NCI-H2227 (cell line): ENCODE measurements at regions not wholly inside any gene's neighbourhood (a gene's known extent, or its start where the extent isn't known, plus 50 kb on each side); places are given as distances from the start of the nearest gene placed in this dataset.

Source experiments
- DNase-seq: peaks from one replicate; lab custom pipeline; 2025; ENCODE audit not compliant: unreplicated experiment; lab: John Stamatoyannopoulos, UW

GRCh38 chr1:34650090-34650489, 104.8 kb upstream of the GJB5 start:
- no peak for DNase-seq

- DNase-seq = no peak
Observed at GRCh38 chr1:34650800-34651199, 104.0 kb upstream of the GJB5 start.

- no peak for DNase-seq
Observed at GRCh38 chr1:34653110-34653509, 101.7 kb upstream of the GJB5 start.

- DNase-seq = no peak
Observed at GRCh38 chr1:34655206-34655874, 99.5 kb upstream of the GJB5 start.

GRCh38 chr1:34655875-34656240, 99.0 kb upstream of the GJB5 start:
- no peak for DNase-seq

- no peak for DNase-seq
Observed at GRCh38 chr1:34656299-34656698, 98.5 kb upstream of the GJB5 start.

GRCh38 chr1:34656731-34657130, 98.1 kb upstream of the GJB5 start:
- DNase-seq = peak; percentile 7

- DNase-seq = no peak
Observed at GRCh38 chr1:34657266-34657665, 97.6 kb upstream of the GJB5 start.

GRCh38 chr1:34657849-34658248, 97.0 kb upstream of the GJB5 start:
- DNase-seq = no peak

- no peak for DNase-seq
Observed at GRCh38 chr1:34663031-34663430, 91.8 kb upstream of the GJB5 start.

- DNase-seq = no peak
Observed at GRCh38 chr1:34668063-34668462, 86.8 kb upstream of the GJB5 start.

GRCh38 chr1:34670982-34671381, 83.9 kb upstream of the GJB5 start:
- no peak for DNase-seq

GRCh38 chr1:34671887-34672286, 83.0 kb upstream of the GJB5 start:
- DNase-seq = no peak

- DNase-seq = peak; percentile 78
Observed at GRCh38 chr1:34681480-34682451, 73.1 kb upstream of the GJB5 start.

GRCh38 chr1:34682452-34683223, 72.2 kb upstream of the GJB5 start:
- DNase-seq = no peak

- no peak for DNase-seq
Observed at GRCh38 chr1:34683616-34684015, 71.2 kb upstream of the GJB5 start.

- no peak for DNase-seq
Observed at GRCh38 chr1:34684266-34684665, 70.6 kb upstream of the GJB5 start.

GRCh38 chr1:34685225-34685624, 69.6 kb upstream of the GJB5 start:
- DNase-seq = no peak

- no peak for DNase-seq
Observed at GRCh38 chr1:34686531-34686930, 68.3 kb upstream of the GJB5 start.

- peak; percentile 25 for DNase-seq
Observed at GRCh38 chr1:34688006-34688741, 66.7 kb upstream of the GJB5 start.

- no peak for DNase-seq
Observed at GRCh38 chr1:34690269-34690668, 64.6 kb upstream of the GJB5 start.
